SK-N-SH treated with all-trans-retinoic acid at 6 μM for 48 hours (cell line): ENCODE measurements at regions not wholly inside any gene's neighbourhood (a gene's known extent, or its start where the extent isn't known, plus 50 kb on each side); places are given as distances from the start of the nearest gene placed in this dataset.

Experiments
- ATAC-seq: fragments of 200-7000 bp; cut with Tn5 transposase; 3 replicates; pipeline ENCODE4 v1.9.1; 2020; ENCODE audit warnings: mild to moderate bottlenecking, moderate library complexity
- ARNTL ChIP-seq: fragments of 450-650 bp; formaldehyde crosslinking; IDR thresholded peaks from 2 replicates; pipeline ENCODE4 v1.5.0; 2020; ENCODE audit warnings: low read depth, mild to moderate bottlenecking, moderate library complexity, borderline replicate concordance
- BACH2 ChIP-seq: fragments of 250-450 bp; sonication (Bioruptor Pico); IDR thresholded peaks from 2 replicates; pipeline ENCODE4 v1.9.0; 2021; ENCODE audit warnings: mild to moderate bottlenecking, borderline replicate concordance
- CSDC2 ChIP-seq: fragments of 250-450 bp; sonication (Bioruptor Pico); IDR thresholded peaks from 2 replicates; pipeline ENCODE4 v1.5.0; 2020; ENCODE audit warnings: mild to moderate bottlenecking, moderate library complexity
- ESRRG ChIP-seq: fragments of 250-450 bp; sonication (Bioruptor Pico); IDR thresholded peaks from 2 replicates; pipeline ENCODE4 v1.6.1; 2021; ENCODE audit warnings: mild to moderate bottlenecking
- GLIS3 ChIP-seq: fragments of 250-450 bp; sonication (Bioruptor Pico); IDR thresholded peaks from 2 replicates; pipeline ENCODE4 v1.5.0; 2020; ENCODE audit warnings: mild to moderate bottlenecking, moderate library complexity
- ISL1 ChIP-seq: fragments of 250-450 bp; sonication (Bioruptor Pico); IDR thresholded peaks from 2 replicates; pipeline ENCODE4 v2.1.2; 2022; ENCODE audit warnings: mild to moderate bottlenecking, moderate library complexity
- OSR1 ChIP-seq: fragments of 250-450 bp; sonication (Bioruptor Pico); IDR thresholded peaks from 2 replicates; pipeline ENCODE4 v1.8.0; 2022; ENCODE audit warnings: moderate library complexity, mild to moderate bottlenecking, inconsistent platforms
- PPARA ChIP-seq: fragments of 250-450 bp; sonication (Bioruptor Pico); IDR thresholded peaks from 2 replicates; pipeline ENCODE4 v1.5.0; 2020; ENCODE audit warnings: mild to moderate bottlenecking, borderline replicate concordance
- RARB ChIP-seq: fragments of 250-450 bp; sonication (Bioruptor Pico); IDR thresholded peaks from 2 replicates; pipeline ENCODE4 v1.8.0; 2021; ENCODE audit warnings: mild to moderate bottlenecking, moderate library complexity
- SNAI2 ChIP-seq: fragments of 250-450 bp; sonication (Bioruptor Pico); IDR thresholded peaks from 2 replicates; pipeline ENCODE4 v1.5.0; 2020; ENCODE audit warnings: mild to moderate bottlenecking, moderate library complexity
- TCF4 ChIP-seq: fragments of 250-450 bp; sonication (Bioruptor Pico); IDR thresholded peaks from 2 replicates; pipeline ENCODE4 v1.8.0; 2021; ENCODE audit warnings: mild to moderate bottlenecking, moderate library complexity, borderline replicate concordance
- ZC3H10 ChIP-seq: fragments of 250-450 bp; sonication (Bioruptor Pico); IDR thresholded peaks from 2 replicates; pipeline ENCODE4 v1.5.1; 2021; ENCODE audit warnings: mild to moderate bottlenecking, moderate library complexity
- ZFP3 ChIP-seq: fragments of 250-450 bp; sonication (Bioruptor Pico); IDR thresholded peaks from 2 replicates; pipeline ENCODE4 v1.5.0; 2020; ENCODE audit warnings: mild to moderate bottlenecking, moderate library complexity
- ZFP30 ChIP-seq: fragments of 450-650 bp; formaldehyde crosslinking; IDR thresholded peaks from 2 replicates; pipeline ENCODE4 v1.5.0; 2022; ENCODE audit warnings: mild to moderate bottlenecking, moderate library complexity
- ZNF565 ChIP-seq: fragments of 450-650 bp; formaldehyde crosslinking; conservative IDR thresholded peaks from 2 replicates; pipeline ENCODE4 v1.5.0; 2020; ENCODE audit warnings: low read depth, mild to moderate bottlenecking, moderate library complexity
- ZNF70 ChIP-seq: fragments of 450-650 bp; formaldehyde crosslinking; IDR thresholded peaks from 2 replicates; pipeline ENCODE4 v1.5.0; 2020; ENCODE audit warnings: mild to moderate bottlenecking, moderate library complexity
- ZNF8 ChIP-seq: fragments of 450-650 bp; formaldehyde crosslinking; IDR thresholded peaks from 2 replicates; pipeline ENCODE4 v1.5.0; 2020; ENCODE audit warnings: mild to moderate bottlenecking, moderate library complexity
- TF ChIP-seq, protein P1 (sequence below): fragments of 250-450 bp; sonication (Bioruptor Pico); IDR thresholded peaks from 2 replicates; pipeline ENCODE4 v1.5.0; 2020; ENCODE audit warnings: mild to moderate bottlenecking, moderate library complexity
- TF ChIP-seq, protein P2 (sequence below): fragments of 250-450 bp; sonication (Bioruptor Pico); IDR thresholded peaks from 2 replicates; pipeline ENCODE4 v1.8.0; 2021; ENCODE audit warnings: low read depth, mild to moderate bottlenecking, moderate library complexity, borderline replicate concordance
- TF ChIP-seq, protein P3 (sequence below): fragments of 250-450 bp; sonication (Bioruptor Pico); IDR thresholded peaks from 2 replicates; pipeline ENCODE4 v1.5.1; 2020; ENCODE audit warnings: low read depth, mild to moderate bottlenecking, moderate library complexity
- TF ChIP-seq, protein P4 (sequence below): fragments of 250-450 bp; sonication (Bioruptor Pico); IDR thresholded peaks from 2 replicates; pipeline ENCODE4 v1.5.1; 2021; ENCODE audit warnings: mild to moderate bottlenecking, moderate library complexity

DNA sequence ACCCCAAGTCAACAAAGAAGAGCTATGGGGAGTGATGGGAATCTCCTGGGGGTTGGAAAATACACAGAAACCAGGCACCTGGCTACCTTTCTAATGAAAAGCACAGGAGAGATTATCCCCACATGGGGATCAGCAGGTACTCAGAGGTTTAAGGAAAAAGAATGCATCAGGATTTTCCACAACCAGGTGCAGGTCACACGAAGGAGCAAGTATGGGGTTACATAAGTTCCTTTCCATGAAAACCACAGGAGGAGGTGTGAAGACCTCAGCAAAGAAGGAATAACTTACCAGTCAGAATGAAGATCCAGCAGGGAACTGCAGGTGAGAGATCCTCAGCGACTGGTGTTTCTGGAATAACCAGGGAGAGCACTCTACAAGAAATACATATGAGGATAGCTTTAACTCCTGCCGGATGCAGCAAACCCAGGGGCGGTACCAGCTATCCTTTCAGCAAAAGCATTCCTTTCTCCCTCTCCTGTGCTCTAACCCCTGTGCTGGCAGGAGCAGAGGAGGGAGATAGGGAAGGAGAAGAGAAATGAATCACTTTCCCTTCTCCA is 116.7 kb upstream of the TMEM106B start:
- ATAC-seq = no peak
- no peak for TF ChIP-seq GLIS3

DNA sequence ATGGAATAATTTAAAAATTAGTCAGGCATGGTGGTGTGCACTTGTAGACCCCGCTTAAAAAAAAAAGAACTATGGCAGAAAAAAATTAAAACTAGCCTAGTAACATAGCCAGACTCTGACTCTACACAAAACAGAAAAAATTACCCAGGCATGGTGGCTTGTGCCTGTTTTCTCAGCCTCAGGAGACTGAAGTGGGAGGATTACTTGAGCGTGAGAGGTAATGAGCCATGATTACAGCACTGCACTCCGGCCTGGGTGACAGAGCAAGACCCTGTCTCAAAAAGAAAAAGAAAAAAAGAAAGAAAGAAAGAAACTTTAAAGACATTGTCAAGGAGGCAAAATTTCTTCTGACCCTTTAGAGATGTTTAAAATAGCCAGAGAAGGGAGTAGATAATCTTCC is 109.0 kb upstream of the TMEM106B start:
- no peak for ATAC-seq
- no peak for TF ChIP-seq ZFP3 (CRISPR knock-in tag)
- no peak for TF ChIP-seq ZNF70 (CRISPR knock-in tag)
- no peak for TF ChIP-seq ZNF565 (CRISPR knock-in tag)
- TF ChIP-seq, protein P1, sequence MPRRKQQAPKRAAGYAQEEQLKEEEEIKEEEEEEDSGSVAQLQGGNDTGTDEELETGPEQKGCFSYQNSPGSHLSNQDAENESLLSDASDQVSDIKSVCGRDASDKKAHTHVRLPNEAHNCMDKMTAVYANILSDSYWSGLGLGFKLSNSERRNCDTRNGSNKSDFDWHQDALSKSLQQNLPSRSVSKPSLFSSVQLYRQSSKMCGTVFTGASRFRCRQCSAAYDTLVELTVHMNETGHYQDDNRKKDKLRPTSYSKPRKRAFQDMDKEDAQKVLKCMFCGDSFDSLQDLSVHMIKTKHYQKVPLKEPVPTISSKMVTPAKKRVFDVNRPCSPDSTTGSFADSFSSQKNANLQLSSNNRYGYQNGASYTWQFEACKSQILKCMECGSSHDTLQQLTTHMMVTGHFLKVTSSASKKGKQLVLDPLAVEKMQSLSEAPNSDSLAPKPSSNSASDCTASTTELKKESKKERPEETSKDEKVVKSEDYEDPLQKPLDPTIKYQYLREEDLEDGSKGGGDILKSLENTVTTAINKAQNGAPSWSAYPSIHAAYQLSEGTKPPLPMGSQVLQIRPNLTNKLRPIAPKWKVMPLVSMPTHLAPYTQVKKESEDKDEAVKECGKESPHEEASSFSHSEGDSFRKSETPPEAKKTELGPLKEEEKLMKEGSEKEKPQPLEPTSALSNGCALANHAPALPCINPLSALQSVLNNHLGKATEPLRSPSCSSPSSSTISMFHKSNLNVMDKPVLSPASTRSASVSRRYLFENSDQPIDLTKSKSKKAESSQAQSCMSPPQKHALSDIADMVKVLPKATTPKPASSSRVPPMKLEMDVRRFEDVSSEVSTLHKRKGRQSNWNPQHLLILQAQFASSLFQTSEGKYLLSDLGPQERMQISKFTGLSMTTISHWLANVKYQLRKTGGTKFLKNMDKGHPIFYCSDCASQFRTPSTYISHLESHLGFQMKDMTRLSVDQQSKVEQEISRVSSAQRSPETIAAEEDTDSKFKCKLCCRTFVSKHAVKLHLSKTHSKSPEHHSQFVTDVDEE (CRISPR knock-in tag) = no peak
- TF ChIP-seq OSR1 (CRISPR knock-in tag) = no peak
- no peak for TF ChIP-seq CSDC2 (CRISPR knock-in tag)
- no peak for TF ChIP-seq ESRRG (CRISPR knock-in tag)
- TF ChIP-seq, all 23 proteins: peak for 0

DNA sequence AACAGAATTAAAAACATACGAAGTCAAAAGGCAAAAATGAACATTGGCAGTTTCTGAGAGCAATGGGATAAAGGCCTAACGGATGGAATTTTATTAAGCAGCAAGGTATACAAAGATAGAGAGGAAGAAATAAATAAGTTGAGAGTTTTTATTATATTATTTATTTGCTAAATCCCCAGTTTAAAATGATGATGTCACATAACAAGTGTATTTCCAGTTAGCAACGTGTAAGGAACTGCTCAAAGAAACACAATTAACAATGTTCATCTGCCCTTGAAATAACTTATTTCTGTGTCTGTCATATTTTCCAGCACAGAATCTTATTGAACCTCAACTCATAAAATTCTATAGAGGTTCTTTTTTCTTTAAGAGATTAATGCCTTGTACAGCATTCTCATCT is 108.6 kb upstream of the TMEM106B start:
- TF ChIP-seq ZFP3 (CRISPR knock-in tag) (no peak), ZC3H10 (no peak), RARB (no peak), TCF4 (CRISPR knock-in tag) (no peak), ZFP30 (CRISPR knock-in tag) (no peak), ESRRG (CRISPR knock-in tag) (no peak), SNAI2 (CRISPR knock-in tag) (no peak), ZNF565 (CRISPR knock-in tag) (no peak), PPARA (CRISPR knock-in tag) (no peak), ZNF8 (CRISPR knock-in tag) (no peak), BACH2 (no peak), ARNTL (CRISPR knock-in tag) (no peak), GLIS3 (no peak), OSR1 (CRISPR knock-in tag) (no peak), ISL1 (no peak), ZNF70 (CRISPR knock-in tag) (no peak)
- TF ChIP-seq, protein P2, sequence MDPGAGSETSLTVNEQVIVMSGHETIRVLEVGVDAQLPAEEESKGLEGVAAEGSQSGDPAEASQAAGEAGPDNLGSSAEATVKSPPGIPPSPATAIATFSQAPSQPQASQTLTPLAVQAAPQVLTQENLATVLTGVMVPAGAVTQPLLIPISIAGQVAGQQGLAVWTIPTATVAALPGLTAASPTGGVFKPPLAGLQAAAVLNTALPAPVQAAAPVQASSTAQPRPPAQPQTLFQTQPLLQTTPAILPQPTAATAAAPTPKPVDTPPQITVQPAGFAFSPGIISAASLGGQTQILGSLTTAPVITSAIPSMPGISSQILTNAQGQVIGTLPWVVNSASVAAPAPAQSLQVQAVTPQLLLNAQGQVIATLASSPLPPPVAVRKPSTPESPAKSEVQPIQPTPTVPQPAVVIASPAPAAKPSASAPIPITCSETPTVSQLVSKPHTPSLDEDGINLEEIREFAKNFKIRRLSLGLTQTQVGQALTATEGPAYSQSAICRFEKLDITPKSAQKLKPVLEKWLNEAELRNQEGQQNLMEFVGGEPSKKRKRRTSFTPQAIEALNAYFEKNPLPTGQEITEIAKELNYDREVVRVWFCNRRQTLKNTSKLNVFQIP (CRISPR knock-in tag) = no peak
- TF ChIP-seq, protein P3, sequence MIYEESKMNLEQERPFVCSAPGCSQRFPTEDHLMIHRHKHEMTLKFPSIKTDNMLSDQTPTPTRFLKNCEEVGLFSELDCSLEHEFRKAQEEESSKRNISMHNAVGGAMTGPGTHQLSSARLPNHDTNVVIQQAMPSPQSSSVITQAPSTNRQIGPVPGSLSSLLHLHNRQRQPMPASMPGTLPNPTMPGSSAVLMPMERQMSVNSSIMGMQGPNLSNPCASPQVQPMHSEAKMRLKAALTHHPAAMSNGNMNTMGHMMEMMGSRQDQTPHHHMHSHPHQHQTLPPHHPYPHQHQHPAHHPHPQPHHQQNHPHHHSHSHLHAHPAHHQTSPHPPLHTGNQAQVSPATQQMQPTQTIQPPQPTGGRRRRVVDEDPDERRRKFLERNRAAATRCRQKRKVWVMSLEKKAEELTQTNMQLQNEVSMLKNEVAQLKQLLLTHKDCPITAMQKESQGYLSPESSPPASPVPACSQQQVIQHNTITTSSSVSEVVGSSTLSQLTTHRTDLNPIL (CRISPR knock-in tag) = no peak
- TF ChIP-seq, protein P1 (CRISPR knock-in tag) = no peak
- TF ChIP-seq, protein P4, sequence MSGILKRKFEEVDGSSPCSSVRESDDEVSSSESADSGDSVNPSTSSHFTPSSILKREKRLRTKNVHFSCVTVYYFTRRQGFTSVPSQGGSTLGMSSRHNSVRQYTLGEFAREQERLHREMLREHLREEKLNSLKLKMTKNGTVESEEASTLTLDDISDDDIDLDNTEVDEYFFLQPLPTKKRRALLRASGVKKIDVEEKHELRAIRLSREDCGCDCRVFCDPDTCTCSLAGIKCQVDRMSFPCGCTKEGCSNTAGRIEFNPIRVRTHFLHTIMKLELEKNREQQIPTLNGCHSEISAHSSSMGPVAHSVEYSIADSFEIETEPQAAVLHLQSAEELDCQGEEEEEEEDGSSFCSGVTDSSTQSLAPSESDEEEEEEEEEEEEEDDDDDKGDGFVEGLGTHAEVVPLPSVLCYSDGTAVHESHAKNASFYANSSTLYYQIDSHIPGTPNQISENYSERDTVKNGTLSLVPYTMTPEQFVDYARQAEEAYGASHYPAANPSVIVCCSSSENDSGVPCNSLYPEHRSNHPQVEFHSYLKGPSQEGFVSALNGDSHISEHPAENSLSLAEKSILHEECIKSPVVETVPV = no peak
- ATAC-seq = no peak
